ENCODE measurements at regions not wholly inside any gene's neighbourhood (a gene's known extent, or its start where the extent isn't known, plus 50 kb on each side); places are given as distances from the start of the nearest gene placed in this dataset.

GRCh38 chr11:130609121-130610035 lies 160.9 kb downstream of the ADAMTS15 start:
- Histone ChIP-seq H3K4me3 (ENCODE audit: insufficient read depth, low read depth, low read length) (no peak overlapping the region), H3K27ac (ENCODE audit: insufficient read depth, low read depth, low read length, poor library complexity, severe bottlenecking) (no peak overlapping the region), H3K4me1 (ENCODE audit: control insufficient read depth, insufficient read depth, low read length) (peaks cover 3% of the 10 kb centered on the region), H3K27me3 (ENCODE audit: control insufficient read depth, insufficient read depth, low read length, poor library complexity, severe bottlenecking) (no peaks in the 10 kb centered on the region), H3K36me3 (ENCODE audit: control insufficient read depth, insufficient read depth, low read length) (no peaks in the 10 kb centered on the region), H3K9me3 (ENCODE audit: control insufficient read depth, low read length) (no peaks in the 10 kb centered on the region)
- 90 to 93% methylated on average over 14 to 15 of the region's 15 CpGs for WGBS, 2 experiments

DNA sequence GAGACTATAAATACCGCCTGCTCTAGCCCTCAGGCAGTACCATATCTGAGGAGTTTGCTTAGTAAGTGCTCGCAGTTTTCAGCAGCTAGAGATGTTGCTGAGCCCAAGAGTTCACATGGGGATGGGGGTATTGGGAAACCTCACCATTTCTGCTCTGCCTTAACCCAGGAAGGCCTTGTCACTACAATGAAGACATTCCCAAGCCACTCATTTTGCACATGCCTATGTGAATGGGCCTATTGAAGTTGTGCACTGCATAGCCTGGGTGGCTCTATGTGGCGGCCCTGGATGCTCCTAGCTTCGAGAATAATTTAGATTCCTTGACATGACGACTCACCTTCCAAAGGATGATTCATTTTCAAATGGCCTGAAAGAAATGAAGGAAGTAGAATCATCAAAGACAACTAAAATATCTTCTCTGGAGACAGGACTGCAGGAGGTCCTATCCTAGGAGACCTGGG lies 163.4 kb downstream of the ADAMTS15 start:
- Histone ChIP-seq H3K27ac (ENCODE audit: insufficient read depth, low read depth, low read length, poor library complexity, severe bottlenecking) (no peak overlapping the region), H3K4me1 (ENCODE audit: control insufficient read depth, insufficient read depth, low read length) (peaks cover 1% of the 10 kb centered on the region)

GRCh38 chr11:130612291-130612851 lies 163.9 kb downstream of the ADAMTS15 start:
- H3K4me1 ChIP-seq (ENCODE audit: control insufficient read depth, insufficient read depth, low read length), result no peaks in the 10 kb centered on the region
- no peaks in the 10 kb centered on the region for H3K36me3 ChIP-seq (ENCODE audit: control insufficient read depth, insufficient read depth, low read length)
- 93 to 96% methylated on average over 2 of the region's 2 CpGs for WGBS, 2 experiments
- no peaks in the 10 kb centered on the region for H3K27me3 ChIP-seq (ENCODE audit: control insufficient read depth, insufficient read depth, low read length, poor library complexity, severe bottlenecking)
- no peak overlapping the region for H3K4me3 ChIP-seq (ENCODE audit: insufficient read depth, low read depth, low read length)
- H3K27ac ChIP-seq (ENCODE audit: insufficient read depth, low read depth, low read length, poor library complexity, severe bottlenecking), result no peak overlapping the region
- no peaks in the 10 kb centered on the region for H3K9me3 ChIP-seq (ENCODE audit: control insufficient read depth, low read length)

More for the DNA sequence above, 163.4 kb downstream of the ADAMTS15 start:
- Histone ChIP-seq H3K4me3 (ENCODE audit: insufficient read depth, low read depth, low read length) (no peak overlapping the region), H3K9me3 (ENCODE audit: control insufficient read depth, low read length) (no peaks in the 10 kb centered on the region), H3K36me3 (ENCODE audit: control insufficient read depth, insufficient read depth, low read length) (no peaks in the 10 kb centered on the region), H3K27me3 (ENCODE audit: control insufficient read depth, insufficient read depth, low read length, poor library complexity, severe bottlenecking) (no peaks in the 10 kb centered on the region)
- 71 to 73% methylated on average over 5 of the region's 5 CpGs for WGBS, 2 experiments

DNA sequence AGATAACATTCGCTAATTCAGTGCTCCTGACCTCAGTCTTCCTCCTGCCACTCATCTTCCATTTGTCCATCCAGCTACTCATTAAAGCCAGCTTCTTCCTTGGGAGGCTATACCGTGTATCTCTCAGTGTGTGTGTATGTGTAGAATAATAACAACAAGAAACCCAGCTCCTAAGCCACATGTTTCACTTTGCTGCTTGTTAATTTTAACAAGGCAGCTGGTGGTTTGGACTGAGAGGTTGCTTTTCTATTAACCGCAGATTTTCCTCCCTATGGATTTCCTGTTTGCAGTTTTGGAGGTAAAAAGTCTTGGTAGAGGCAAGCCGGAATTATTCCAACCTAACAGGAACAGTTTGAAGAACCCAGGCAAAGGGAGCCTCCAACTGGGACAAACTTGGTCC lies 165.0 kb downstream of the ADAMTS15 start:
- Histone ChIP-seq H3K27me3 (ENCODE audit: control insufficient read depth, insufficient read depth, low read length, poor library complexity, severe bottlenecking) (no peaks in the 10 kb centered on the region), H3K4me3 (ENCODE audit: insufficient read depth, low read depth, low read length) (no peak overlapping the region), H3K9me3 (ENCODE audit: control insufficient read depth, low read length) (no peaks in the 10 kb centered on the region), H3K4me1 (ENCODE audit: control insufficient read depth, insufficient read depth, low read length) (no peaks in the 10 kb centered on the region), H3K36me3 (ENCODE audit: control insufficient read depth, insufficient read depth, low read length) (no peaks in the 10 kb centered on the region), H3K27ac (ENCODE audit: insufficient read depth, low read depth, low read length, poor library complexity, severe bottlenecking) (no peak overlapping the region)
- WGBS, 2 experiments, result 94 to 98% methylated on average over 3 of the region's 4 CpGs

GRCh38 chr11:130614591-130614990 lies 166.1 kb downstream of the ADAMTS15 start:
- WGBS, 2 experiments, result 91 to 94% methylated on average over 3 of the region's 3 CpGs

GRCh38 chr11:130615561-130615960 lies 167.1 kb downstream of the ADAMTS15 start:
- 95 to 98% methylated on average over 3 of the region's 3 CpGs for WGBS, 2 experiments
- H3K4me1 ChIP-seq (ENCODE audit: control insufficient read depth, insufficient read depth, low read length), result no peaks in the 10 kb centered on the region
- H3K27me3 ChIP-seq (ENCODE audit: control insufficient read depth, insufficient read depth, low read length, poor library complexity, severe bottlenecking), result no peaks in the 10 kb centered on the region
- no peak overlapping the region for H3K4me3 ChIP-seq (ENCODE audit: insufficient read depth, low read depth, low read length)
- H3K36me3 ChIP-seq (ENCODE audit: control insufficient read depth, insufficient read depth, low read length), result no peaks in the 10 kb centered on the region
- no peak overlapping the region for H3K27ac ChIP-seq (ENCODE audit: insufficient read depth, low read depth, low read length, poor library complexity, severe bottlenecking)
- no peaks in the 10 kb centered on the region for H3K9me3 ChIP-seq (ENCODE audit: control insufficient read depth, low read length)

More at GRCh38 chr11:130614591-130614990, 166.1 kb downstream of the ADAMTS15 start:
- Histone ChIP-seq H3K36me3 (ENCODE audit: control insufficient read depth, insufficient read depth, low read length) (no peaks in the 10 kb centered on the region), H3K27ac (ENCODE audit: insufficient read depth, low read depth, low read length, poor library complexity, severe bottlenecking) (no peak overlapping the region), H3K9me3 (ENCODE audit: control insufficient read depth, low read length) (no peaks in the 10 kb centered on the region), H3K4me1 (ENCODE audit: control insufficient read depth, insufficient read depth, low read length) (no peaks in the 10 kb centered on the region), H3K4me3 (ENCODE audit: insufficient read depth, low read depth, low read length) (no peak overlapping the region), H3K27me3 (ENCODE audit: control insufficient read depth, insufficient read depth, low read length, poor library complexity, severe bottlenecking) (no peaks in the 10 kb centered on the region)

DNA sequence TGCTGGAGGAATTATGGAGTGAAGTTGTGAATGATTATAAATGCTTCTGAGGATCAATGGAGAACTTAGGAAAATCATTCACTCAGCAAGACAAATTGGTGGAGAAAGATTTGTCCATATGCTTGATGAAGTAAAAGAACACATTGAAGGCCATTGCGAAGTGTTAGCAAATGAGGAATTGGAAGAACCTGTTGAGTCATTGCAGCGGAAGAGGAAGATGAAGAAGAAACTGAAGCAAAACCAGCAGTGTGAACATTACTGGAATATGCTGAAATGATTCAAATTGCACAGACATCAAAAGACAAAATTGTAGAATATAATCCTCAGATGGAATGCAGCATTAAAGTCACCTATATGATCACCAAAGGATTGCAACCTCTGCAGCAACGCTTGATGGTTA lies 168.1 kb downstream of the ADAMTS15 start:
- no peaks in the 10 kb centered on the region for H3K4me1 ChIP-seq (ENCODE audit: control insufficient read depth, insufficient read depth, low read length)
- WGBS, 2 experiments, result 95 to 100% methylated on average over 2 to 3 of the region's 3 CpGs
- H3K36me3 ChIP-seq (ENCODE audit: control insufficient read depth, insufficient read depth, low read length), result no peaks in the 10 kb centered on the region
- no peak overlapping the region for H3K4me3 ChIP-seq (ENCODE audit: insufficient read depth, low read depth, low read length)
- H3K9me3 ChIP-seq (ENCODE audit: control insufficient read depth, low read length), result no peaks in the 10 kb centered on the region
- no peaks in the 10 kb centered on the region for H3K27me3 ChIP-seq (ENCODE audit: control insufficient read depth, insufficient read depth, low read length, poor library complexity, severe bottlenecking)
- H3K27ac ChIP-seq (ENCODE audit: insufficient read depth, low read depth, low read length, poor library complexity, severe bottlenecking), result no peak overlapping the region

- Histone ChIP-seq H3K36me3 (ENCODE audit: control insufficient read depth, insufficient read depth, low read length) (no peaks in the 10 kb centered on the region), H3K27ac (ENCODE audit: insufficient read depth, low read depth, low read length, poor library complexity, severe bottlenecking) (no peak overlapping the region), H3K9me3 (ENCODE audit: control insufficient read depth, low read length) (no peaks in the 10 kb centered on the region), H3K4me1 (ENCODE audit: control insufficient read depth, insufficient read depth, low read length) (no peaks in the 10 kb centered on the region), H3K4me3 (ENCODE audit: insufficient read depth, low read depth, low read length) (no peak overlapping the region), H3K27me3 (ENCODE audit: control insufficient read depth, insufficient read depth, low read length, poor library complexity, severe bottlenecking) (no peaks in the 10 kb centered on the region)
- 94 to 98% methylated on average over 3 to 4 of the region's 5 CpGs for WGBS, 2 experiments
These were observed 168.6 kb downstream of the ADAMTS15 start for GRCh38 chr11:130617001-130617400.

DNA sequence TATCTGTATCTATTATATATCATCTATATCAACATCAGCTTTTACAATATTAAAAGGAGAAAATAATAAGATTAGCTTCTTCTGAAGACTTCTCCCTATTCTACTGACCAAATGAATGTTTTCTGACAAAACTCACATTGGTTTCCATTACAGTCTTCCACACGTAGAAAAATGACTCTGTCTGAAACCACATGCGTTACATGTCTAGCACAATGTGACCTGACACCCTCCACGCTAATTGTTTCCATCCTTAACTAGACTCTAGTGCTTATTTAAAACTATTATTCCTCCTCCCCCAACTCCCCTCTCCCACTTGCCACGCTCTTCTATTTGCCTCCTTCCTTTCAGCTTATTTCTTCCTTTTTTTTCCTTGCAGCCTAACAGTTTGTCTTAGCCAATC lies 172.1 kb downstream of the ADAMTS15 start:
- H3K4me1 ChIP-seq (ENCODE audit: control insufficient read depth, insufficient read depth, low read length), result no peaks in the 10 kb centered on the region
- 93% methylated on average over 4 of the region's 4 CpGs for WGBS, 2 experiments
- H3K27me3 ChIP-seq (ENCODE audit: control insufficient read depth, insufficient read depth, low read length, poor library complexity, severe bottlenecking), result no peaks in the 10 kb centered on the region
- H3K4me3 ChIP-seq (ENCODE audit: insufficient read depth, low read depth, low read length), result no peak overlapping the region
- H3K36me3 ChIP-seq (ENCODE audit: control insufficient read depth, insufficient read depth, low read length), result no peaks in the 10 kb centered on the region
- no peak overlapping the region for H3K27ac ChIP-seq (ENCODE audit: insufficient read depth, low read depth, low read length, poor library complexity, severe bottlenecking)
- H3K9me3 ChIP-seq (ENCODE audit: control insufficient read depth, low read length), result no peaks in the 10 kb centered on the region

- Histone ChIP-seq H3K27me3 (ENCODE audit: control insufficient read depth, insufficient read depth, low read length, poor library complexity, severe bottlenecking) (no peaks in the 10 kb centered on the region), H3K4me3 (ENCODE audit: insufficient read depth, low read depth, low read length) (no peak overlapping the region), H3K9me3 (ENCODE audit: control insufficient read depth, low read length) (no peaks in the 10 kb centered on the region), H3K4me1 (ENCODE audit: control insufficient read depth, insufficient read depth, low read length) (no peaks in the 10 kb centered on the region), H3K27ac (ENCODE audit: insufficient read depth, low read depth, low read length, poor library complexity, severe bottlenecking) (no peak overlapping the region), H3K36me3 (ENCODE audit: control insufficient read depth, insufficient read depth, low read length) (no peaks in the 10 kb centered on the region)
- WGBS, 2 experiments, result 75 to 76% methylated on average over 5 of the region's 5 CpGs
These were observed 173.7 kb downstream of the ADAMTS15 start for GRCh38 chr11:130622141-130622542.

Measured in ectodermal cell (in vitro differentiated cells).